Right kidney (tissue), 1 donor: ENCODE measurements at regions not wholly inside any gene's neighbourhood (a gene's known extent, or its start where the extent isn't known, plus 50 kb on each side); places are given as distances from the start of the nearest gene placed in this dataset.
"Not testable (repeated sequence)": the region's sequence is repeated elsewhere in the genome, so short reads cannot be mapped to it uniquely, and the experiment has no call there.

Experiments used
- DNase-seq: peaks from one replicate; pipeline ENCODE4 v3.0.0-alpha.2; 2016

GRCh38 chr6:151154418-151154817, 85.3 kb upstream of the AKAP12 start:
- no peak for DNase-seq

GRCh38 chr6:151155095-151155494, 84.7 kb upstream of the AKAP12 start:
- no peak for DNase-seq

GRCh38 chr6:151160929-151161757, 78.6 kb upstream of the AKAP12 start:
- DNase-seq = peak; percentile 77

- no peak for DNase-seq
Observed at GRCh38 chr6:151164383-151164782, 75.4 kb upstream of the AKAP12 start.

GRCh38 chr6:151166180-151166579, 73.6 kb upstream of the AKAP12 start:
- no peak for DNase-seq

GRCh38 chr6:151167034-151167433, 72.7 kb upstream of the AKAP12 start:
- DNase-seq = no peak

GRCh38 chr6:151170622-151171246, 69.0 kb upstream of the AKAP12 start:
- no peak for DNase-seq

GRCh38 chr6:151172751-151173150, 67.0 kb upstream of the AKAP12 start:
- DNase-seq = no peak

- no peak for DNase-seq
Observed at GRCh38 chr6:151175662-151176445, 63.9 kb upstream of the AKAP12 start.

GRCh38 chr6:151176911-151177770, 62.6 kb upstream of the AKAP12 start:
- no peak for DNase-seq

GRCh38 chr6:151178373-151178772, 61.4 kb upstream of the AKAP12 start:
- no peak for DNase-seq

- no peak for DNase-seq
Observed at GRCh38 chr6:151179321-151179720, 60.4 kb upstream of the AKAP12 start.

GRCh38 chr6:151180330-151181048, 59.3 kb upstream of the AKAP12 start:
- DNase-seq = no peak

- DNase-seq = no peak
Observed at GRCh38 chr6:151181706-151182363, 57.9 kb upstream of the AKAP12 start.

- DNase-seq = not testable (repeated sequence)
Observed at GRCh38 chr6:151182958-151183357, 56.8 kb upstream of the AKAP12 start.

- no peak for DNase-seq
Observed at GRCh38 chr6:151185148-151185547, 54.6 kb upstream of the AKAP12 start.

- no peak for DNase-seq
Observed at GRCh38 chr6:151186306-151186705, 53.5 kb upstream of the AKAP12 start.

- no peak for DNase-seq
Observed at GRCh38 chr6:151186804-151187330, 52.9 kb upstream of the AKAP12 start.
